ENCODE measurements at regions not wholly inside any gene's neighbourhood (a gene's known extent, or its start where the extent isn't known, plus 50 kb on each side); places are given as distances from the start of the nearest gene placed in this dataset.

- H3K27me3 ChIP-seq: no peaks in the 10 kb centered on the region
- no peak for DNase-seq (ENCODE audit: low read depth in 1 of 2, low spot score in 1 of 2)
- H3K36me3 ChIP-seq: no peaks in the 10 kb centered on the region
- no peak for TF ChIP-seq CTCF (IDR thresholded peaks at IDR 0.05; ENCODE audit: low read depth, low read length)
- H3K9me3 ChIP-seq (ENCODE audit: low read depth): no peaks in the 10 kb centered on the region
- H3K4me1 ChIP-seq (ENCODE audit: low read depth): peaks cover 8% of the 10 kb centered on the region
- H3K27ac ChIP-seq: no peak overlapping the region
- no peak overlapping the region for H3K4me3 ChIP-seq
Measured at GRCh38 chr9:99415606-99416005, 193.5 kb downstream of the SEC61B start.

- TF ChIP-seq CTCF (IDR thresholded peaks at IDR 0.05; ENCODE audit: low read depth, low read length): no peak
- Histone ChIP-seq H3K4me1 (ENCODE audit: low read depth) (peaks cover 8% of the 10 kb centered on the region), H3K27me3 (no peaks in the 10 kb centered on the region), H3K36me3 (no peaks in the 10 kb centered on the region), H3K4me3 (no peak overlapping the region), H3K27ac (no peak overlapping the region), H3K9me3 (ENCODE audit: low read depth) (no peaks in the 10 kb centered on the region)
- peak in 1 of 2 donors; percentile 8 for DNase-seq (ENCODE audit: low read depth in 1 of 2, low spot score in 1 of 2)
Measured at GRCh38 chr9:99416007-99416406, 193.9 kb downstream of the SEC61B start.

DNA sequence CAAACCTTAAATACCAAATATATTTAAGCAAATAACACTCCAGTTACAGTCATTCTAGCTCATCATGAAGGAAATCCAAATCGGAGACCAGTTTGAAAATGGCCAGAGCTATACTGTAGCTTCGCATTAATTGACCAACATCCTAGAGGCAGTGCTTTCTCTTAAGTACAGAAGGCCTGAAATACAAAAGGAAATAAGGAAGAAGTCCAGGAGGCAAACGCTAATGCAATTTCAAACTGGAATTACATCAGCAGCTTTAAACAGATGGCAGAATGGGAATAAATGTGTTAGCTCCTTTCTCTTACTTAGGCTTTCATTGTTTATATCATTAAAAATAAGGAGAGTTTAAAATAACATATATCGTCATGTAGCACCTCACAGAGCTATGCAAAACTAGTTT is 197.0 kb downstream of the SEC61B start:
- H3K36me3 ChIP-seq: no peaks in the 10 kb centered on the region
- no peak overlapping the region for H3K4me3 ChIP-seq
- peak in 1 of 2 donors; percentile 22 for DNase-seq (ENCODE audit: low read depth in 1 of 2, low spot score in 1 of 2)
- no peak for TF ChIP-seq CTCF (IDR thresholded peaks at IDR 0.05; ENCODE audit: low read depth, low read length)
- no peaks in the 10 kb centered on the region for H3K27me3 ChIP-seq
- H3K4me1 ChIP-seq (ENCODE audit: low read depth): no peaks in the 10 kb centered on the region
- H3K9me3 ChIP-seq (ENCODE audit: low read depth): no peaks in the 10 kb centered on the region
- no peak overlapping the region for H3K27ac ChIP-seq

- no peak for TF ChIP-seq CTCF (IDR thresholded peaks at IDR 0.05; ENCODE audit: low read depth, low read length)
Measured at GRCh38 chr9:99421369-99421768, 199.3 kb downstream of the SEC61B start.

GRCh38 chr9:99425124-99425523 is 203.0 kb downstream of the SEC61B start:
- Histone ChIP-seq H3K27me3 (no peaks in the 10 kb centered on the region), H3K36me3 (no peaks in the 10 kb centered on the region), H3K27ac (no peak overlapping the region), H3K4me1 (ENCODE audit: low read depth) (no peaks in the 10 kb centered on the region), H3K4me3 (no peak overlapping the region), H3K9me3 (ENCODE audit: low read depth) (no peaks in the 10 kb centered on the region)
- DNase-seq (ENCODE audit: low read depth in 1 of 2, low spot score in 1 of 2): no peak
- TF ChIP-seq CTCF (IDR thresholded peaks at IDR 0.05; ENCODE audit: low read depth, low read length): no peak

More at GRCh38 chr9:99421369-99421768, 199.3 kb downstream of the SEC61B start:
- no peak overlapping the region for H3K4me3 ChIP-seq
- H3K4me1 ChIP-seq (ENCODE audit: low read depth): no peaks in the 10 kb centered on the region
- H3K27ac ChIP-seq: no peak overlapping the region
- no peak for DNase-seq (ENCODE audit: low read depth in 1 of 2, low spot score in 1 of 2)
- no peaks in the 10 kb centered on the region for H3K36me3 ChIP-seq
- no peaks in the 10 kb centered on the region for H3K9me3 ChIP-seq (ENCODE audit: low read depth)
- H3K27me3 ChIP-seq: no peaks in the 10 kb centered on the region
